Left ventricle myocardium inferior (tissue), 1 donor: ENCODE measurements at regions not wholly inside any gene's neighbourhood (a gene's known extent, or its start where the extent isn't known, plus 50 kb on each side); places are given as distances from the start of the nearest gene placed in this dataset.
"Not testable (repeated sequence)": the region's sequence is repeated elsewhere in the genome, so short reads cannot be mapped to it uniquely, and the experiment has no call there.

ENCODE experiments used
- DNase-seq: peaks from one replicate; pipeline ENCODE4 v3.0.0-alpha.2; 2020
- H3K27ac ChIP-seq: fragments of 200-600 bp; replicated peaks from 2 replicates; pipeline ENCODE4 v1.8.0; 2021
- H3K27me3 ChIP-seq: fragments of 200-600 bp; 2 replicates; pipeline ENCODE4 v1.8.0; 2021; ENCODE audit warnings: low read depth
- H3K36me3 ChIP-seq: fragments of 200-600 bp; 2 replicates; pipeline ENCODE4 v1.8.0; 2021
- H3K4me1 ChIP-seq: fragments of 200-600 bp; 2 replicates; pipeline ENCODE4 v1.8.0; 2021
- H3K4me3 ChIP-seq: fragments of 200-600 bp; 2 replicates; pipeline ENCODE4 v1.8.0; 2021; ENCODE audit warnings: mild to moderate bottlenecking, moderate library complexity
- H3K9me3 ChIP-seq: fragments of 200-600 bp; replicated peaks from 2 replicates; pipeline ENCODE4 v1.8.0; 2021
- intact Hi-C: fragments of 100-400 bp; cut with micrococcal nuclease; formaldehyde crosslinking; loops from one replicate; pipeline ENCODE4 v1.11.0; 2022
- TF ChIP-seq, protein P1 (sequence below): fragments of 200-600 bp; IDR thresholded peaks from 2 replicates; pipeline ENCODE4 v1.8.0; 2021; ENCODE audit warnings: antibody characterized with exemption, mild to moderate bottlenecking, borderline replicate concordance
- donor health status: DM: no; HTN: yes; CAD: no; lungs with severe emphysema.

DNA sequence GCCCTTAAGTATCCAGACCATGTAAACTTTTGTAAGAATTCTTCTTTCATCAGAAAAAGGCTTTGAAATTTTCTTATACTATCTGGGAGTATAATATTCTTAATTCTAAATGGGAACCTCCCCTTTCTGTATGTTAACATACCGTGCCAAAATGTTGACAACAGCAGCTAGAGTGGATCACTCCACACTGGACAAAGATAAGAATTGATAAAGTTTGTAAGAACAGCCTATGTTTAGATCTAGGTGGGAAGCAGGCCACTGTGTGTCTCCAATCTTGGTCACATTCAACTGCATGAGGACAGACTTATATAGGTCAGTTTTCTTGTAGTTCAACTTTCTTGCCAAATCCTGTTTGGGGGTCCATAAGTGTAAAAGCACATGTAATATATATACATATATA is 235.7 kb downstream of the RPIA start:
- no peak for DNase-seq
- TF ChIP-seq, protein P1, sequence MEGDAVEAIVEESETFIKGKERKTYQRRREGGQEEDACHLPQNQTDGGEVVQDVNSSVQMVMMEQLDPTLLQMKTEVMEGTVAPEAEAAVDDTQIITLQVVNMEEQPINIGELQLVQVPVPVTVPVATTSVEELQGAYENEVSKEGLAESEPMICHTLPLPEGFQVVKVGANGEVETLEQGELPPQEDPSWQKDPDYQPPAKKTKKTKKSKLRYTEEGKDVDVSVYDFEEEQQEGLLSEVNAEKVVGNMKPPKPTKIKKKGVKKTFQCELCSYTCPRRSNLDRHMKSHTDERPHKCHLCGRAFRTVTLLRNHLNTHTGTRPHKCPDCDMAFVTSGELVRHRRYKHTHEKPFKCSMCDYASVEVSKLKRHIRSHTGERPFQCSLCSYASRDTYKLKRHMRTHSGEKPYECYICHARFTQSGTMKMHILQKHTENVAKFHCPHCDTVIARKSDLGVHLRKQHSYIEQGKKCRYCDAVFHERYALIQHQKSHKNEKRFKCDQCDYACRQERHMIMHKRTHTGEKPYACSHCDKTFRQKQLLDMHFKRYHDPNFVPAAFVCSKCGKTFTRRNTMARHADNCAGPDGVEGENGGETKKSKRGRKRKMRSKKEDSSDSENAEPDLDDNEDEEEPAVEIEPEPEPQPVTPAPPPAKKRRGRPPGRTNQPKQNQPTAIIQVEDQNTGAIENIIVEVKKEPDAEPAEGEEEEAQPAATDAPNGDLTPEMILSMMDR = no peak
- H3K4me1 ChIP-seq = peaks cover 5% of the 10 kb centered on the region
- no peaks in the 10 kb centered on the region for H3K36me3 ChIP-seq
- H3K4me3 ChIP-seq = no peak overlapping the region
- H3K9me3 ChIP-seq = peaks cover 3% of the 10 kb centered on the region
- H3K27ac ChIP-seq = no peak overlapping the region
- H3K27me3 ChIP-seq = no peaks in the 10 kb centered on the region
- intact Hi-C loops = no loop called here

- Histone ChIP-seq H3K4me3 (no peak overlapping the region), H3K36me3 (no peaks in the 10 kb centered on the region), H3K27me3 (no peaks in the 10 kb centered on the region), H3K27ac (no peak overlapping the region), H3K4me1 (peaks cover 22% of the 10 kb centered on the region), H3K9me3 (no peaks in the 10 kb centered on the region)
- intact Hi-C loops = no loop called here
- no peak for DNase-seq
- TF ChIP-seq, protein P1 = no peak
Observed at GRCh38 chr2:88930659-88931058, 239.2 kb downstream of the RPIA start.

DNA sequence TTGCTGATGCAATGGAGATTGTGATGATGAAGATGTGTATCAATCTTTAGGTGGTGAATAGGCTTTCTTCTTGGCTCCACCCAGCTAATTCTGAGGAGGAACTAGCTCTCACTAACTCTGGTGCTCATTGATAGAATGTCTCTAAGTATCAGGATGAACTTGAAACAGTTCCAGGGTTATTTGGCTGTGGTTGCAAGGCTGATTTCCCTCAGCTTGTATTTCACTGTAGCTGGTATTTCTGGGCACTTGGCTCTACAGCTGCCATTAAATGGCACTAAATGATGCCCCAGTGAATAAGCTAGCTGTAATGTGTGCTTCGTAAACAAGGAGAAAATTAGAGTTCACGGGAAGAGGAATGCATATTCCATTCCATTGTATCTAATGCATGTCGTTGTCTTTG is 241.2 kb downstream of the RPIA start:
- no peak for DNase-seq
- H3K27ac ChIP-seq = no peak overlapping the region
- H3K27me3 ChIP-seq = no peaks in the 10 kb centered on the region
- H3K9me3 ChIP-seq = no peaks in the 10 kb centered on the region
- H3K4me1 ChIP-seq = peaks cover 17% of the 10 kb centered on the region
- H3K4me3 ChIP-seq = no peak overlapping the region
- intact Hi-C loops = no loop called here
- TF ChIP-seq, protein P1 = no peak
- no peaks in the 10 kb centered on the region for H3K36me3 ChIP-seq

DNA sequence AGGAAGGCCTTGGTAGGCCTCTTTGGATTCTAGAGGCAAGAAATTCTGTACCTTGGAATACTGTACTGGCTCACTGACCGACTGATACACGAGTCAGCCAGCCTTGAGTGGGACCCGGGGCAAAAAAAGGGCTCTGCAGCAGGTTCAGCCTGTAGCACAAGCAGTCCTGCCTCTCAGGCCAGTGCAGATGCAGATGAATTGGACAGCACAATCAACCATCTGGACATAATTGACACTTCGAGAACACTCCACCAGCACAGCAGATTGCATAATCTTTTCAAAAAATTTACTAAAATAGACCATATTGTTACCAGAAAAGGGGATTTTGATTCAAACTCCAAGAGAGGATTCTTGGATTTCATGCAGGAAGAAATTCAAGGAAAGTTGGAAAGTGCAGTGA is 241.6 kb downstream of the RPIA start:
- no peaks in the 10 kb centered on the region for H3K36me3 ChIP-seq
- intact Hi-C loops = no loop called here
- peaks cover 17% of the 10 kb centered on the region for H3K4me1 ChIP-seq
- DNase-seq = no peak
- TF ChIP-seq, protein P1 = no peak
- H3K27ac ChIP-seq = no peak overlapping the region
- no peak overlapping the region for H3K4me3 ChIP-seq
- no peaks in the 10 kb centered on the region for H3K9me3 ChIP-seq
- no peaks in the 10 kb centered on the region for H3K27me3 ChIP-seq

DNA sequence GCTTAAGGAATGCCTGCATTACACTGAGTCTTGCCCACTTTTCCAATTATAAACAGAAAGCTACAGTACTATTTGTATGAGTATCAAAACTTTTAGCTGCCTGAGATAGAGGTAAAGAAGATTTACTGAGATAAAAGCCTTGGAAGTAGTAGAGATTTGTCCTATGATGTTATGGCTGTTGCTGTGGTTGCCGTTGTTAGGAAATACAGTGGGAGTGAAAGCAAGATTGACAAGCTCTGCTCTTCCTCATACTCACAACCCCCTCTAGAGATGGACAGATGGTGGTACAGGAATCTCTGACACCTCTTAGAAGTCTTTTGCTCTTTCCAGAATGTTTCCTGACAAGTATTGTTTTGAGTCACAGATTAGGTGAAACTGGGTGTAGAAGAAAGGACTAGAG is 242.5 kb downstream of the RPIA start:
- Histone ChIP-seq H3K4me3 (no peak overlapping the region), H3K9me3 (no peaks in the 10 kb centered on the region), H3K4me1 (peaks cover 17% of the 10 kb centered on the region), H3K27ac (no peak overlapping the region), H3K36me3 (no peaks in the 10 kb centered on the region), H3K27me3 (no peaks in the 10 kb centered on the region)
- intact Hi-C loops = no loop called here
- DNase-seq = no peak
- TF ChIP-seq, protein P1 = peak; percentile 29

- H3K4me3 ChIP-seq, H3K9me3 ChIP-seq, H3K27ac ChIP-seq, DNase-seq, H3K4me1 ChIP-seq, intact Hi-C loops, H3K36me3 ChIP-seq, H3K27me3 ChIP-seq: not testable (repeated sequence)
- TF ChIP-seq, protein P1 = peak; percentile 53
Observed at GRCh38 chr2:88941178-88941577, 249.7 kb downstream of the RPIA start.
